H4 (cell line): ENCODE measurements at regions not wholly inside any gene's neighbourhood (a gene's known extent, or its start where the extent isn't known, plus 50 kb on each side); places are given as distances from the start of the nearest gene placed in this dataset.
"Not testable (repeated sequence)": the region's sequence is repeated elsewhere in the genome, so short reads cannot be mapped to it uniquely, and the experiment has no call there.

Source experiments
- DNase-seq: peaks from one replicate; pipeline ENCODE4 v3.0.0-alpha.2; 2015; ENCODE audit warnings: low spot score

- DNase-seq, result no peak
Measured at GRCh38 chr2:196482119-196483065, 157.1 kb upstream of the CCDC150 start.

DNA sequence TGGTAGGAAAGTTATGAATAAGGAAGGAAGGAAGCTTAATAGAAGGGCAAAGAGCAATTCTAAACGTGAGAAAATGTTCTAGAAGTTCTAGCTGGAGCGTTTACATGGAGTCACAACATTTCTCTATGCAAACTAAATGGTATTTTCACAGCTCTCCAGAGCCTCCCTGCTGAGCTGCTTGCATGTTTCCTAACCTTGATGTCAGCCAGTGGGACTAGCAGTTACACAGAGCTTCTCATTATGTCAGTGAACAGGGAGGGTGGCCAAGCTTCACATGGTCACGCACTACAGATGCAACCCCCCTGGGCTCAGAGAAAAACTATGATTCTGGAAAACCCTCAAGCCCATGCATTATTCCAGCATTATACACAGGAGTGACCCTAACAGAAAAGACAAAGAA is 153.4 kb upstream of the CCDC150 start:
- DNase-seq, result no peak

GRCh38 chr2:196487417-196487816 is 152.1 kb upstream of the CCDC150 start:
- no peak for DNase-seq

- no peak for DNase-seq
Measured at GRCh38 chr2:196489371-196489770, 150.1 kb upstream of the CCDC150 start.

DNA sequence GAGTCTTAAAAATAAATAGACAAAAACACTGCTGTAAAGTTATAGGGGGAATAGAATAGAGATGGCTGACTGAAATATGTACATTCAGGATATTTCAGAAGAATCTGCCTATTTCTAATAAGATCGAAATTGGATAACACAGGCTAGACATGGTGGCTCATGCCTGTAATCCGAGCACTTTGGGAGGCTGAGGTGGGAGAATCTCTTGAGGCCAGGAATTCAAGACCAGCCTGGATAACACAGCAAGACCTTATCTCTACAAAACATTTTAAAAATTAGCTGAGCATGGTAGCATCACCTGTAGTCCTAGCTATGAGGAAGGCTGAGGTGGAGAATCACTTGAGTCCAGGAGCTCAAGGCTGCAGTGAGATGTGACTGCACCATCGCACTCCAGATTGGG is 146.6 kb upstream of the CCDC150 start:
- no peak for DNase-seq

DNA sequence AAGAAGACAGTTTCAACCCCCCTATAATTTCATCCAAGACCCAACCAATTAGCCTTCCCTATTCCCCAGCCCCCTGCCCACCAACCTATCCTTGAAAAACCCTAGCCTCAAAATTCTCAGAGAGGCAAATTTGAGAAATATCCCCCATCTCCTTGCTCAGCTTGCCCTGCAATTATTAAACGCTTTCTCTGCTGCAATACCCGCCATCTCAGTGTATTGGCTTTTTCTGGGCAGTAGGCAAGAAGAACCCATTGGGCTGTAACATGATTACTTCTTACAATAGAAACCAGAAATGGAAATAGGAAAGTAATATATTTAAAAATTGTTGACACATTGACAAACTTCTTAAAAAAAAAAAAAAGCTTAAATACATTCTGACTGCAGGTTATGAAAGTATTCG is 140.6 kb upstream of the CCDC150 start:
- DNase-seq, result no peak

- DNase-seq, result no peak
Measured at GRCh38 chr2:196499686-196500085, 139.8 kb upstream of the CCDC150 start.

- DNase-seq, result no peak
Measured at GRCh38 chr2:196500686-196501431, 138.7 kb upstream of the CCDC150 start.

DNA sequence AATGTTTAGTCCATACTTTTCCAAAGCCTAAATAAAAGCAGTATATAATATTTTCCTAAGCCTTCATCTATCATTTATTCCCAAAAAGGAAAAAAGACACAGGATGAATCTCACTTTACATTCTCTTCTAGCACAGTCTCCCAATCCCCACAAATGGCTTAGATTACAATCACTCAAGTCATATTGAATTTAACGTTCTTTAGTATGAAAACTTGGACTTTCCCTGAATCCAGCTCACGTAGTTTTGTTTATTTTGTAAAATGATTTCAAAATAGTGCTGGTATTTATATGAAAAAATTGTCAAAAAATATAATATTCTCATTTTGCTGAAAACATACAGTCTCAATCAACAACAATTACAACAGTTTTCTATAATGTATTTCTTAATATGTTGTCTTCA is 137.7 kb upstream of the CCDC150 start:
- DNase-seq, result no peak

GRCh38 chr2:196502386-196502785 is 137.1 kb upstream of the CCDC150 start:
- no peak for DNase-seq

DNA sequence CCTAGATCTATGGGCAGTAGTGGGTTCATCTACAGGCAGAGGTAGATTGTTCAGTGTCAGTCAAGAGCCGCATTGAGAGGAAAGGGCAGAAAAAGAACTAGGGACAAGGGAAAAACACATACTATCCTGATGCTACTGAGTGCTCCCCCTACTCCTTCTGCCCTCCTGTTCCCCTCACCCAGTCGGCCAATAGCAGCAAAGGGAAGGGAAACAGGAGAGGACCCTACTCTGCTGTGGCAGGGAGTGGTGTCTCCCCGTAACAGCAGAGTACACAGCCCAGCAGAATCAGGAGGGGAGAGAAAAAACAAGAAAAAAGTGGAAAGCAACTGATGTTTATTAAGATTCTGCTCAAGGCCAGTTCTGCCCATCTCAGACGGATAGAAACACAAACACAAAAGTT is 136.1 kb upstream of the CCDC150 start:
- no peak for DNase-seq

DNA sequence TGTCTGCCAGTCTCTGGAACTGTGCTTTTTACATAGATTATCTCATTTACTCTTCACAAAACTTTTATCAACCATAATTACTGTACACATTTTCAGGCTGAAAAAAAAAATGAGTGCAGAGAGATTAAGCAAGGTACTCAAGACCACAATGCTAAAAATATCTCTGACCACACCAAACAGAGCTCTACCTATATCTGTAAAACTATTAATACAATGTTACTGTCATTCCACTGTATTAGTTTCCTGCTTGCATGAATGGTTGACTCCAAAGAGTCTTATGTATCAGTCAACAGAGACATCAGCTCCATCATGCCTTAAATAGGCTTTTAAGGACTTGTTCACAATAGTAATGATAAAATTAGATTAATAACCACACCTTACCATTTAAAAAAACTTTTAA is 134.7 kb upstream of the CCDC150 start:
- DNase-seq, result no peak

- no peak for DNase-seq
Measured at GRCh38 chr2:196510246-196510645, 129.3 kb upstream of the CCDC150 start.

DNA sequence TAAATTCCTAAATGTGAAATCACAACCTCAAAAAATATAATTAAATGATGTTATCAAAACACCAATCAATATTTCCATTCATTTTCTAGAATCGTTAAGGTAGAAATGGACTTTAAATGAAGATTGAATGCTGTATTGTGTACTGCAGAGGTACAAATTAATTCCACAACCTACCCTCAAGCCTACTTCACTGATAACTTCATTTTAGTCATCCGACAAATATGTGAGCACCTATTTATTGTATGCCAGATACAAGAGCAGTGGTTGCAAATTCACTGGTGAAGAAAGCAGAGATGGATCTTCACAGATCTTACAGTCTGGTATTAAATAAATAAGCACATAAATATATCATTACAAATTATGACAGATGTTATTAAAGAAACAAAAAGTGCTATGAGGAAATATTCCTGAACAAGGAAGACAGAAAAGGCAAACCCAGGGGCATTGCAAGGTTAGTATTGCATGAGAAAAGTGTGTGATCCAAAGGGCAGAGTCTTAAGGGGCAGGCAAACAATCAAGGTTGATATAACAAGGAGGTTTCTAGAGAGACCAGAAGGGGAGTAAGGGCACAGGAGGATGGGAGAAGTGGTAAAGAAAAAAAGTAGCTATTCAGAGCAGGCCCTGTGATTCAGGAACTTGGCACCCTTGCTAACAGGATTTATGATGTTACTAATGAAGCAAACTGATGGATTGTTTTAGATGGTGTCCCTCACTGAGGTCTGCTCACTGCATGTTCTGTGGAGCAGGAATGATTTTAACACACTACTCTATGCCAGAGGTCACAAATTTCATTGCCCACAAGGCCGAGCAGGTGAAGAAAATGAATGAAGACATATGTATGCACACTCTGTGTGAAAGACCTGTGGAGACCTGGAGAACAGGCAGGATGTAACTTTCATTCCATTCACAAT is 128.0 kb upstream of the CCDC150 start:
- DNase-seq, result no peak

DNA sequence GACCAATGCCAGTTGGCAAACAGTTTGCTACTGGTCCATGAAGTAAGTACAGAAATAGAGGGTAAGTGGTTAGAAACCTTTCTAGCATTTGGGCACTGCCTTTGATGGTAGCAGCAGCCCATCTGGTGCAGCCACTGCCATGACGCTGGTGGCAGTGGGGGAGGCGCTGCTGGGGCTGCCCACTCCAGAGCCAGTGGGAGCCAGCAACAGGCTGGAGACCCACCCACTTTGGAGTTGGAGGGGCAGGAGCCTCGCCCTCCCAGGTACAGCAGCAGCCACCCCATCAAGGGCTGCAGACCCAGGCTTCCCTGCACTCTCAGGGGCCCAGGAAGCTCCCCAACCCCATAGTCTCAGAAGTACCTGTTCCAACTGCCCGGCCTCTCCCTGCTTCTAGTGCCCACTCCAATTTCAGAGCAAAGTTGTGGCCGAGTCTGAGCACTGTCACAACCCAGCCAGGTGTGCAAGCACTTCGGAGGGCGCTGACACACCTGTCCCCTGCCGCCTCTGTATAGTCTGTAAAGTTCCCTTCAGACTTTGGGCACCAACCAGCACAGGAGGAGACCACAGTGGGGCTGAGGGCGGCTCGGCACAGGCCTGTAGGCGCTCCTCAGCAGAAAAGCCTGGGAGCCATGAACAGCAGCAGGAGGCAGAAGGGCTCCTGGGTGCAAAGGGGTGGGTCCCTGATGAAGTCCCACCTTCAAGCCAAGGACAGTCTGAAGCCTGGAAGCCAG is 125.6 kb upstream of the CCDC150 start:
- DNase-seq, result no peak

DNA sequence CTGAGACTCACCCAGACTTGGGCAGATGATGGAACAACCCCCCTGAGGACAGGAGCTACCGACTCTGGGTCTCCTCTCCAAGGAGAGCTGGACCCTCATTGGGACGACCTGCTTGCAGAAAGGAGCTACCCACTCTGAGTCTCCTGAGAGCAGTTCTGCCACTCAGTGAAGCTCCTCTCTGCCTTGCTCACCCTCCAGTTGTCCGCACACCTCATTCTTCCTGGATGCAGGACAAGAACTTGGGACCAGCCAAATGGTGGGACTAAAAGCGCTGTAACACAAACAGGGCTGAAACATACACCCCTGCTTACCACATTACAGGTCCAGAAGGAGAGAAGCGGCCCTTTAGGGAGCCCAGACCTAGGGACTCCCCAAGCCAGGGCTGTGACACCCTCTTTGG is 124.9 kb upstream of the CCDC150 start:
- DNase-seq, result no peak

GRCh38 chr2:196515051-196515450 is 124.5 kb upstream of the CCDC150 start:
- no peak for DNase-seq

DNA sequence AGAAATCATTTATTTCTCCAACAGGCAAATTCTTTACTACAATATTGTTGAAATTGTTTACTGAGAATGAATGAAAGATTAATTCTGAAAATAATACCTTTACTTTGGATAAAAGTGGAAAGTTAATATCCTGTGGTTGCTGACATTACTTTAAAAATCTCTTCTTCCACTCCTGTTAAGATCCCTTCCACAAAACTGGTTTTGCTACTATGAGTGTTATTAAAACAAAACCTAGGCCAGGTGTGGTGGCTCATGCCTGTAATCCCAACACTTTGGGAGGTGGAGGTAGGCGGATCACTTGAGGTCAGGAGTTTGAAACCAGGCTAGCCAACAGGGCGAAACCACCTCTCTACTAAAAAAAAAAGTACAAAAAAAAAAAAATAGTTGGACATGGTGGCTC is 123.9 kb upstream of the CCDC150 start:
- DNase-seq, result no peak

DNA sequence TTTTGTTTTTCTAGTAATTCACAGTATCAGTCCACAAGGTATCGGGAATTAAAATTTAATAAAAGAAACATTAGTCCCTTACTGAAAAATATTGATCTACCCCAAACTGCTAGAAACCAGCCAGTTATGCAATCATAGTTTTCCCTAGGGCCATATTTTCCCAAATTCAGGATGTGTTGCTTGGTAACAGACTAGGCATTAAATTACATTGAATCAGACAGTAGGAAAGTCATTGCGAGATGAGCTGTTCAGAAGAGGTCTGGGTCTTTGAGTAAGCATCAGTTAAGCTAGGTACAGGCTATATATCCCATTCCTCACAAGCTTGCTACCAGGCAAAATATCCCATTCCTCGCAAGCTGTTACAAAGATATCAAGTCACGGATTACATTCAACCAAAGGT is 123.0 kb upstream of the CCDC150 start:
- DNase-seq, result no peak

DNA sequence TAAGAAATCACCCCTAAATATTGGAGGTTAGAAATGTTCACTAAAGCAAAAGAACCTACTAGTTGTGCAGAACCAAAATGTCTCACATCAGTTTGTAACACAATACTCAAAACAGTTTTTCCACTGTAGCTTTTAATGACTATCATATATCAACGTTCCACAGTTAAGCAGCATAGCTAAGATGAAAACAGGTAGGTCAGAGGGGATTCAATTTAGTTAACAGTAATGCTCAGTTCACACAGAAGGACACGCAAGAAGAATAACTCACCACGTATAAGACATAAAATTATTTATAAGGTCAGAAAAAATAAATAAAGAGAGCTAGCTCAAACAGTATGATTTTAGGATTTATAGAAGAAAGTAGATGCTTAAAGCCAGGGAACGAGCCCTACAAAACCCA is 118.9 kb upstream of the CCDC150 start:
- DNase-seq, result no peak

GRCh38 chr2:196526981-196527725 is 112.4 kb upstream of the CCDC150 start:
- not testable (repeated sequence) for DNase-seq
